ENCODE measurements at regions not wholly inside any gene's neighbourhood (a gene's known extent, or its start where the extent isn't known, plus 50 kb on each side); places are given as distances from the start of the nearest gene placed in this dataset.

DNA sequence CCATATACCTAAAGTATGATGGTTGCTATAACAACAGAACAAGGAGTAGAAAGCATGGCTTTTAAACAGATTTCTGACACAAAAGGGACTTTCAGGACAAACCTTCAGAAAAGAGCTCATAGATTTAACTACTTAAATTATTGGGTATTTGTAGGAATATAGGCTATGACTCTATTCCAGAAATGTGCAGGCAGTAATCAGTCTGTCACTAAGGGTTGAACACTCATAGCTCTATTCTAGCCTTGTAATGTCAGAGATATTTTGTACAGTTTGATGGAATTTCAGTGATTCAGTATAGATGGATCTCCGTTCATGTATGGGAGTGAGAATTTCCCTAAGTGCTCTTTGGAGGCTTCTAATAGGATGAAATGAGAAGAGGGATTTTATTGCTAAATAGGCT is 82.8 kb downstream of the EXTL2 start:
- TF ChIP-seq, protein P1, sequence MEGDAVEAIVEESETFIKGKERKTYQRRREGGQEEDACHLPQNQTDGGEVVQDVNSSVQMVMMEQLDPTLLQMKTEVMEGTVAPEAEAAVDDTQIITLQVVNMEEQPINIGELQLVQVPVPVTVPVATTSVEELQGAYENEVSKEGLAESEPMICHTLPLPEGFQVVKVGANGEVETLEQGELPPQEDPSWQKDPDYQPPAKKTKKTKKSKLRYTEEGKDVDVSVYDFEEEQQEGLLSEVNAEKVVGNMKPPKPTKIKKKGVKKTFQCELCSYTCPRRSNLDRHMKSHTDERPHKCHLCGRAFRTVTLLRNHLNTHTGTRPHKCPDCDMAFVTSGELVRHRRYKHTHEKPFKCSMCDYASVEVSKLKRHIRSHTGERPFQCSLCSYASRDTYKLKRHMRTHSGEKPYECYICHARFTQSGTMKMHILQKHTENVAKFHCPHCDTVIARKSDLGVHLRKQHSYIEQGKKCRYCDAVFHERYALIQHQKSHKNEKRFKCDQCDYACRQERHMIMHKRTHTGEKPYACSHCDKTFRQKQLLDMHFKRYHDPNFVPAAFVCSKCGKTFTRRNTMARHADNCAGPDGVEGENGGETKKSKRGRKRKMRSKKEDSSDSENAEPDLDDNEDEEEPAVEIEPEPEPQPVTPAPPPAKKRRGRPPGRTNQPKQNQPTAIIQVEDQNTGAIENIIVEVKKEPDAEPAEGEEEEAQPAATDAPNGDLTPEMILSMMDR (conservative IDR thresholded peaks at IDR 0.05; ENCODE audit: low read depth, low read length), result no peak
- no peak for TF ChIP-seq EZH2 (IDR thresholded peaks at IDR 0.05; ENCODE audit: low read length, unreplicated experiment)
- TF ChIP-seq EZH2phosphoT487 (IDR thresholded peaks at IDR 0.05; ENCODE audit: borderline replicate concordance, low read length), result no peak
